ENCODE measurements at regions not wholly inside any gene's neighbourhood (a gene's known extent, or its start where the extent isn't known, plus 50 kb on each side); places are given as distances from the start of the nearest gene placed in this dataset.

GRCh38 chr12:25054076-25054782 lies 105.3 kb upstream of the BCAT1 start:
- Histone ChIP-seq H3K27me3 (ENCODE audit: control insufficient read depth in 2 of 2, insufficient read depth in 2 of 2, low read length in 2 of 2) (no peaks in the 10 kb centered on the region), H3K9ac (ENCODE audit: insufficient read depth, low read length, poor library complexity, severe bottlenecking) (peak overlapping the region; percentile 67), H3K9me3 (replicated peaks in 1 of 2; ENCODE audit: control insufficient read depth in 1 of 2, insufficient read depth in 1 of 2, low read length in 2 of 2) (no peaks in the 10 kb centered on the region), H3K79me2 (ENCODE audit: insufficient read depth, low read length) (peaks cover 62% of the 10 kb centered on the region), H3K4me3 (replicated peaks in 1 of 3; ENCODE audit: low read depth in 2 of 3, low read length in 3 of 3) (peak overlapping the region; percentile 63 to 99 (median 82)), H3K36me3 (replicated peaks in 1 of 2; ENCODE audit: control insufficient read depth in 1 of 2, insufficient read depth in 2 of 2, low read length in 2 of 2) (no peaks in the 10 kb centered on the region), H3K27ac (ENCODE audit: low read depth in 1 of 2, low read length in 2 of 2) (peak overlapping the region; percentile 55 to 98), H4K20me1 (ENCODE audit: insufficient read depth, low read length) (peaks cover 42% of the 10 kb centered on the region), H2AFZ (ENCODE audit: insufficient read depth, low read depth, low read length, poor library complexity, severe bottlenecking) (peak overlapping the region; percentile 40), H3K4me2 (replicated peaks; ENCODE audit: extremely low read depth, low read length, poor library complexity, severe bottlenecking) (peak overlapping the region; percentile 74), H3K4me1 (ENCODE audit: control insufficient read depth in 1 of 2, insufficient read depth in 2 of 2, low read length in 2 of 2) (peaks cover 56 to 71% of the 10 kb centered on the region in 2 donors)
- Mint-ChIP-seq H3K36me3 (peaks cover 1 to 3% of the 10 kb centered on the region in 2 donors), H3K4me1 (peaks cover 56% of the 10 kb centered on the region), H3K27ac (peak overlapping the region; percentile 48 to 96 (median 85)), H3K4me3 (peak overlapping the region; percentile 74 to 88), H3K27me3 (ENCODE audit: low read depth in 3 of 3) (no peaks in the 10 kb centered on the region), H3K9me3 (no peaks in the 10 kb centered on the region)
- no CpG with 5 or more reads among the region's 4 CpGs for WGBS (ENCODE audit: insufficient coverage)
- TF ChIP-seq CTCF (IDR thresholded peaks at IDR 0.05): no peak
- no peak for DNase-seq
- intact Hi-C loops (cut with micrococcal nuclease): no loop called here

GRCh38 chr12:25052914-25053211 lies 104.0 kb upstream of the BCAT1 start:
- Histone ChIP-seq H3K4me2 (replicated peaks; ENCODE audit: extremely low read depth, low read length, poor library complexity, severe bottlenecking) (peak overlapping the region; percentile 74), H3K9ac (ENCODE audit: insufficient read depth, low read length, poor library complexity, severe bottlenecking) (peak overlapping the region; percentile 67), H4K20me1 (ENCODE audit: insufficient read depth, low read length) (peaks cover 28% of the 10 kb centered on the region), H3K4me1 (ENCODE audit: control insufficient read depth in 1 of 2, insufficient read depth in 2 of 2, low read length in 2 of 2) (peaks cover 49 to 67% of the 10 kb centered on the region in 2 donors), H3K79me2 (ENCODE audit: insufficient read depth, low read length) (peaks cover 48% of the 10 kb centered on the region), H3K36me3 (replicated peaks in 1 of 2; ENCODE audit: control insufficient read depth in 1 of 2, insufficient read depth in 2 of 2, low read length in 2 of 2) (no peaks in the 10 kb centered on the region), H3K27me3 (ENCODE audit: control insufficient read depth in 2 of 2, insufficient read depth in 2 of 2, low read length in 2 of 2) (no peaks in the 10 kb centered on the region), H3K9me3 (replicated peaks in 1 of 2; ENCODE audit: control insufficient read depth in 1 of 2, insufficient read depth in 1 of 2, low read length in 2 of 2) (no peaks in the 10 kb centered on the region), H2AFZ (ENCODE audit: insufficient read depth, low read depth, low read length, poor library complexity, severe bottlenecking) (peak overlapping the region; percentile 62), H3K4me3 (replicated peaks in 1 of 3; ENCODE audit: low read depth in 2 of 3, low read length in 3 of 3) (peak overlapping the region; percentile 63 to 99 (median 82)), H3K27ac (ENCODE audit: low read depth in 1 of 2, low read length in 2 of 2) (peak overlapping the region; percentile 84 to 98)
- intact Hi-C loops (cut with micrococcal nuclease): no loop called here
- Mint-ChIP-seq H3K4me3 (peak overlapping the region; percentile 84 to 95), H3K4me1 (peaks cover 52% of the 10 kb centered on the region), H3K36me3 (peaks cover 1 to 3% of the 10 kb centered on the region in 2 donors), H3K9me3 (no peaks in the 10 kb centered on the region), H3K27me3 (ENCODE audit: low read depth in 3 of 3) (no peaks in the 10 kb centered on the region), H3K27ac (peak overlapping the region; percentile 96 to 100 (median 99))
- WGBS (ENCODE audit: insufficient coverage): no CpG with 5 or more reads among the region's 1 CpG
- TF ChIP-seq CTCF (IDR thresholded peaks at IDR 0.05): no peak
- DNase-seq: peak in 2 of 3 donors; percentile 33 to 34

Data from CD14-positive monocyte (primary cell).